ENCODE measurements at regions not wholly inside any gene's neighbourhood (a gene's known extent, or its start where the extent isn't known, plus 50 kb on each side); places are given as distances from the start of the nearest gene placed in this dataset.
A peak's percentile ranks its signal among the peaks of the same experiment; 100 is the strongest.

GRCh38 chr7:127504715-127505114 is 80.7 kb downstream of the GCC1 start:
- Histone ChIP-seq H3K27ac (no peak overlapping the region), H3K4me3 (no peak overlapping the region), H3K9me3 (ENCODE audit: insufficient read depth, low read depth) (no peaks in the 10 kb centered on the region), H3K4me1 (replicated peaks; ENCODE audit: insufficient read depth) (no peaks in the 10 kb centered on the region), H3K79me2 (ENCODE audit: low read depth) (no peaks in the 10 kb centered on the region), H4K20me1 (ENCODE audit: insufficient read depth) (no peaks in the 10 kb centered on the region), H3K36me3 (ENCODE audit: low read depth) (no peaks in the 10 kb centered on the region), H3K9me2 (ENCODE audit: insufficient read depth) (no peaks in the 10 kb centered on the region), H3K4me2 (no peak overlapping the region), H3K27me3 (ENCODE audit: insufficient read depth, low read depth) (no peaks in the 10 kb centered on the region; the same call in 1 of the 2 replicates), H3F3A (ENCODE audit: insufficient read depth, low read depth) (no peaks in the 10 kb centered on the region), H2AFZ (no peak overlapping the region)
- CTCF ChIA-PET = no interaction called here
- peak; percentile 46; the same call in 1 of the 2 replicates for TF ChIP-seq CTCF (conservative IDR thresholded peaks at IDR 0.05)
- no peak for TF ChIP-seq EZH2 (IDR thresholded peaks at IDR 0.05; ENCODE audit: low read depth)
- no peak for DNase-seq
- no TSS peak for BruUV-seq (replicated peaks)
- POLR2A ChIA-PET (ENCODE audit: unreplicated experiment) = interaction anchor here (0.7 kb wide), 1 partner anchor 113 kb away, joined by 3 read pairs; no protein-coding TSS in a partner anchor
- intact Hi-C loops (cut with micrococcal nuclease; ENCODE audit: unreplicated experiment) = no loop called here

GRCh38 chr7:127501817-127502216 is 83.6 kb downstream of the GCC1 start:
- no peaks in the 10 kb centered on the region for H4K20me1 ChIP-seq (ENCODE audit: insufficient read depth)
- H3K27me3 ChIP-seq (ENCODE audit: insufficient read depth, low read depth) = no peaks in the 10 kb centered on the region
- BruUV-seq (replicated peaks) = no TSS peak
- intact Hi-C loops (cut with micrococcal nuclease; ENCODE audit: unreplicated experiment) = no loop called here
- no peaks in the 10 kb centered on the region for H3K79me2 ChIP-seq (ENCODE audit: low read depth)
- no peaks in the 10 kb centered on the region for H3K36me3 ChIP-seq (ENCODE audit: low read depth)
- H3K4me2 ChIP-seq = no peak overlapping the region
- no peak overlapping the region for H3K4me3 ChIP-seq
- ChIA-PET POLR2A (ENCODE audit: unreplicated experiment) (no interaction called here), CTCF (no interaction called here)
- no peaks in the 10 kb centered on the region; the same call in 1 of the 2 replicates for H3K9me3 ChIP-seq (ENCODE audit: insufficient read depth, low read depth)
- no peak overlapping the region for H3K27ac ChIP-seq
- no peaks in the 10 kb centered on the region for H3F3A ChIP-seq (ENCODE audit: insufficient read depth, low read depth)
- H2AFZ ChIP-seq = no peak overlapping the region
- TF ChIP-seq EZH2 (IDR thresholded peaks at IDR 0.05; ENCODE audit: low read depth) (no peak), CTCF (conservative IDR thresholded peaks at IDR 0.05) (no peak)
- DNase-seq = no peak
- H3K4me1 ChIP-seq (replicated peaks; ENCODE audit: insufficient read depth) = no peaks in the 10 kb centered on the region
- H3K9me2 ChIP-seq (ENCODE audit: insufficient read depth) = no peaks in the 10 kb centered on the region

GRCh38 chr7:127487381-127487780 is 94.9 kb upstream of the ZNF800 start:
- no peak for TF ChIP-seq CTCF (conservative IDR thresholded peaks at IDR 0.05)
- no peak for TF ChIP-seq EZH2 (IDR thresholded peaks at IDR 0.05; ENCODE audit: low read depth)
- no peak overlapping the region for H3K4me2 ChIP-seq
- no peak for DNase-seq
- POLR2A ChIA-PET (ENCODE audit: unreplicated experiment) = no interaction called here
- no peaks in the 10 kb centered on the region for H3K4me1 ChIP-seq (replicated peaks; ENCODE audit: insufficient read depth)
- CTCF ChIA-PET = no interaction called here
- no peaks in the 10 kb centered on the region for H3F3A ChIP-seq (ENCODE audit: insufficient read depth, low read depth)
- no peaks in the 10 kb centered on the region for H3K9me2 ChIP-seq (ENCODE audit: insufficient read depth)
- H2AFZ ChIP-seq = no peak overlapping the region
- no peaks in the 10 kb centered on the region for H3K9me3 ChIP-seq (ENCODE audit: insufficient read depth, low read depth)
- no peaks in the 10 kb centered on the region for H3K36me3 ChIP-seq (ENCODE audit: low read depth)
- no peaks in the 10 kb centered on the region for H3K79me2 ChIP-seq (ENCODE audit: low read depth)
- no TSS peak for BruUV-seq (replicated peaks)
- H4K20me1 ChIP-seq (ENCODE audit: insufficient read depth) = no peaks in the 10 kb centered on the region
- intact Hi-C loops (cut with micrococcal nuclease; ENCODE audit: unreplicated experiment) = no loop called here
- H3K4me3 ChIP-seq = no peak overlapping the region
- no peak overlapping the region for H3K27ac ChIP-seq
- no peaks in the 10 kb centered on the region for H3K27me3 ChIP-seq (ENCODE audit: insufficient read depth, low read depth)

All from PC-9 (cell line).